ENCODE measurements at regions not wholly inside any gene's neighbourhood (a gene's known extent, or its start where the extent isn't known, plus 50 kb on each side); places are given as distances from the start of the nearest gene placed in this dataset.

- H3K27ac ChIP-seq (ENCODE audit: low read depth in 2 of 2, low read length in 2 of 2) = no peak overlapping the region
- no peak overlapping the region for H3K4me3 ChIP-seq (ENCODE audit: low read length in 2 of 2)
- H3K4me1 ChIP-seq (ENCODE audit: control insufficient read depth in 2 of 2, insufficient read depth in 2 of 2, low read length in 2 of 2) = no peaks in the 10 kb centered on the region
- H3K9ac ChIP-seq (ENCODE audit: low read depth in 1 of 2, low read length in 2 of 2) = no peak overlapping the region
- no peaks in the 10 kb centered on the region for H3K9me3 ChIP-seq (ENCODE audit: control insufficient read depth in 2 of 2, low read length in 2 of 2)
- no peaks in the 10 kb centered on the region for H3K36me3 ChIP-seq (ENCODE audit: control insufficient read depth in 2 of 2, insufficient read depth in 2 of 2, low read length in 2 of 2)
- H3K27me3 ChIP-seq (ENCODE audit: control insufficient read depth in 2 of 2, insufficient read depth in 2 of 2, low read length in 2 of 2) = no peaks in the 10 kb centered on the region
Measured at GRCh38 chr2:38427936-38428335, 50.9 kb upstream of the ATL2 start.

GRCh38 chr2:38427054-38427453 lies 50.0 kb upstream of the ATL2 start:
- Histone ChIP-seq H3K4me1 (ENCODE audit: control insufficient read depth in 2 of 2, insufficient read depth in 2 of 2, low read length in 2 of 2) (no peaks in the 10 kb centered on the region), H3K4me3 (ENCODE audit: low read length in 2 of 2) (no peak overlapping the region), H3K27me3 (ENCODE audit: control insufficient read depth in 2 of 2, insufficient read depth in 2 of 2, low read length in 2 of 2) (no peaks in the 10 kb centered on the region), H3K9ac (ENCODE audit: low read depth in 1 of 2, low read length in 2 of 2) (no peak overlapping the region), H3K27ac (ENCODE audit: low read depth in 2 of 2, low read length in 2 of 2) (no peak overlapping the region), H3K36me3 (ENCODE audit: control insufficient read depth in 2 of 2, insufficient read depth in 2 of 2, low read length in 2 of 2) (no peaks in the 10 kb centered on the region), H3K9me3 (ENCODE audit: control insufficient read depth in 2 of 2, low read length in 2 of 2) (no peaks in the 10 kb centered on the region)

All from mucosa of rectum (tissue), 2 donors.